Hematopoietic multipotent progenitor cell treated with erythropoietin and hydrocortisone succinate and interleukin-3 and kit ligand, for 17 days (in vitro differentiated cells): ENCODE measurements at regions not wholly inside any gene's neighbourhood (a gene's known extent, or its start where the extent isn't known, plus 50 kb on each side); places are given as distances from the start of the nearest gene placed in this dataset.
"Not testable (repeated sequence)": the region's sequence is repeated elsewhere in the genome, so short reads cannot be mapped to it uniquely, and the experiment has no call there.

Experiments
- DNase-seq: peaks from one replicate; pipeline ENCODE4 v3.0.0-alpha.2; 2015; ENCODE audit warnings: low spot score

DNA sequence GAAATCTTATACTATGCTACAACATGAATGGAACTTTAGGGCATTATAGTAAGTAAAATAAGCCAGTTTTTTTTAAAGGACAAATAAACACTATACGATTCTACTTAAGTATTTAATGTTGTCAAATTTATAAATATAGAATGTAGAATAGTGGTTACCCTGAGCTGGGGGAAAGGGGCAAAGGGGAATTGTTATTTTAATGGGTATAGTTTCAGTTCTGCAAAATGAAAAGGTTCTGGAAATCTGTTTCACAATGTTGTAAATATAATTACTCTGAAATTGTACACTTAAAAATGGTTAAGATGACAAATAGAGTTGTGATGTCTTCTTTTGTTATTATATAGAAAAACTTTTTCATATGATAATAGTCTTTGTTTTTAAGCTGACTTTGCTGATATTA is 366.3 kb downstream of the MRPL39 start:
- no peak for DNase-seq

DNA sequence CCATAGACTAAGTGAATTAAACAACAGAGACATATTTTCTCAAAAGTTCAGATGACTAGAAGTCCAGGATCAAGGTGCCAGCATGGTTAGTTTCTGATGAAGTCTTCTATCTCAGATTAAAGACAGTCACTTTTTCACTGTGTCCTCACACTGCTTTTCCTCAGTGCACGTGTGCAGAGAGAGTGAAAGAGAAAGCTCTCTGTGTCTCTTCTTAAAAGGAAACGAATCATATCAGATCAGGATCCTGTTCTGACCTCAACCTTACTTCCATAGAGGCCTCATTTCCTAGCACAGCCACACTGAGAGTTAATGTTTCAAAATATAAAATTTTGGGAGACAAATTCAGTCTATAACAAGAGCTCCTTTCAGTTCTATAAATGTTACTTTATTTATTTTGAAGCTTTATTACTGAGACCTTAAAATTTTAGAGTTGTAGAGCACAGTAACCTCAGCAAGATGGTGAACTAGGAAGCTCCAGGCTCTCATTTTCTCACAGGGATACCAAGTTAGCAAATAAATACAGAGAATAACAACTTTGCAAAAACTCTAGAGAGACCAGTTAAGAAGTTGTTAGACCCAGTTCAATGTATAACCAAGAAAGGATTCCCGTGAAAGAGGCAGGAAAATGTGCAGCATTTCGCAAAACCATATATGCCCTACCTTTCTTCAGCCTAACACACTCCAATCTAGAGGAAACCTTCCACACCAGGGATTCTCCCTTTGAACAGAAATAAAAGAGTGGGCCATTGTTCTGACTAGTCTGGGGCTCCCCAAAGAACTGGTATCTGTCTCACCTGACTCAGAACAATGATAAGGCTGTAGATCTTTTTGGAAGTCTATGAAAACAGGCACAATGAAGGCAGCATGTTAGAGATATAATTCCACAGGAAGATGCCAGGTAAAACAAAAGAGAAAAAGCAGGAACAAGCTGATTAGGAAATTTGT is 372.2 kb downstream of the MRPL39 start:
- DNase-seq = no peak

DNA sequence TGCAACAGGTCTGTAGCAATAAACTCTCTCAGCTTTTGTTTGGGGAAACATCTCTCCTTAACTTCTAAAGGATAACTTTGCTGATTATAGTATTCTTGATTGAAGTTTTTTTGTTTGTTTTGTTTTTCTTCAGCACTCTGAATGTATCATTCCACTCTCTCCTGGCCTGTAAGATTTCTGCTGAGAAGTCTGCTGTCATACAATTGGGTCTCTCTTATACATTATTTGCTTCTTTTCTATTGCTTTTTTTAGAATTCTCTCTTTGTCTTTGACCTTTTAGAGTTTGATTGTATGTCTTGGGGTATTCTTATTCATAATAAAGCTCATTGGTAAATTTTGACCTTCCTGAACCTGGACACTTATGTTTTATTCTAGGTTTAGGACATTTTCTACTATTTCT is 386.3 kb downstream of the MRPL39 start:
- DNase-seq = no peak

DNA sequence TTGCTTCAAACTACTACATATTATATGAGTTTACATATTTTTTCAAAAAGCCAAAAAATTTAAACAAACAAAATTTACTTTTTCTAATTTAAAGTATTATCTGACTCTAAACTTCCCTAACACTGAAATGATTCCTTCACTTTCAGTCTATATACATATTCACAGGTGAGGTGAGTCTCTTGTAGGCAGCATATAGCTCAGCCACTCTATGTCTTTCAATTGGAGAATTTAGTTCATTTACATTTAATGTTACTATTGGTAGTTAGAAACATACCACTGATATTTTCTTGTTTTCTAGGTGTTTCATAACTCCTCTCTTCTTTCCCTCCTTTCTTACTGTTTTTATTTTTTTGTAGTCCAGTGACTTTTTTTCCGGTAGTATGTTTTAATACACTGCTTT is 387.1 kb downstream of the MRPL39 start:
- DNase-seq = no peak

DNA sequence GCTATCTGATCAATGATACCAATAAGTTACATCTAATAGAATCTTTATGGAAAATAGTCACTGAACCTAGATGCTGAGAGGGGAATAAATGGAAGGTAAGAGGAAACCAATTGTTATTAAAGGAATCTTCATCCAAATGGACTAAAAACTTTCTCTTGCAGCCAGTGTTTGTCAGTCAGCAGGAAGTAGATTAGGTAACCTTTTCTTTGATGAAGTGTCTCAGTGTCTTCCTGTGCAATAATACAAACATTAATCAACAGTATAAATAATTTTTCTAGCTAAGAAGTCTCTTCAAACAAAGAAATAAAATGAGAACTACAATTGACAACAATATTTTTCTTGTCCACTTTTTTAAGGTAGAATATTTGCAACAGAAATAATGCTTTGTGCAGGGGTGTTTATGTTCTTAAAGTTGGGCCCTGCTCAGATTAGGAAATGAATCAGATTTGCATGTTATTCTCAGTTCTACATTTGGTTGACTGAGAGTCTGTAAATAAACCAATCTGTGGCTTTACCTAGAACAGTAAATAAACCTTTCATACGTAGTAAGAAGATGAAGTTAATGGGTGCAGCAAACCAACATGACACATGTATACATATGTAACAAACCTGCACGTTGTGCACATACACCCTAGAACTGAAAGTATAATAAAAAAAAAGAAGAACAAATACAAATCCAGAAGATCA is 391.4 kb downstream of the MRPL39 start:
- DNase-seq = no peak

DNA sequence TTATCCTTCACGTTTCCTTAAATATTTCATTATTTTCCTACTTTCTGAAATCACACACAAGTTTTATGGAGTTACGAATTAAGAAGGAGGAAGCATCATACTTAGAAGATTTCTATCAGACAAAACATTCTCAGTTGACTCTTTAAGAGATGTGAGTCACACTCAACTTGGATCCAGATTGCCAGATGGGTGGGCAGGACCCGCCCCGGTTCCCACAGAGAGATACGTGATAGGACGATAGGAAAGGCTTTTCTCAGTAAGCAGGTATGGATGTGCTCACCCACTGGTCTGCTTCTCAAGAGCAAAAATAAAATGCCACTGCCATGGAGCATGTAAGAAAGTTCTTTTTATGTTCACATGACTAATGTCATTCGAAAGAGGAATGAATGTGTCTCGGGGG is 392.6 kb downstream of the MRPL39 start:
- DNase-seq = no peak

DNA sequence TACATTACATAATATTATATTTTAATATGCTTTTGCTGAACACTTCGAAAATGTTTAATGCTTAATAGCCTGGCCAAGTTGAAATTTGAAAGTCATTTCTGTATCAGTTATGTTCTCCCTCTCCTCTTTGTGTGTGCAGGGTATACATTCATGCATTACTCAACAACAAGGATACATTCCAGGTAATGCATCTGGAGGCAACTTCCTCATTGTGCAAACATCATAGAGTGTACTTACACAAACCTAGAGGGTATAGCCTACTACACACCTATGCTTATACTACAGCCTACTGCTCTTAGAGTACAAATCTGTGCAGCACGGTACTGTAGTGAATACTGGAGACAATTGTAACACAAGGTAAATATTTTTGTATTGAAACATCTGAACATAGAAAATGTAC is 407.3 kb downstream of the MRPL39 start:
- DNase-seq = no peak

DNA sequence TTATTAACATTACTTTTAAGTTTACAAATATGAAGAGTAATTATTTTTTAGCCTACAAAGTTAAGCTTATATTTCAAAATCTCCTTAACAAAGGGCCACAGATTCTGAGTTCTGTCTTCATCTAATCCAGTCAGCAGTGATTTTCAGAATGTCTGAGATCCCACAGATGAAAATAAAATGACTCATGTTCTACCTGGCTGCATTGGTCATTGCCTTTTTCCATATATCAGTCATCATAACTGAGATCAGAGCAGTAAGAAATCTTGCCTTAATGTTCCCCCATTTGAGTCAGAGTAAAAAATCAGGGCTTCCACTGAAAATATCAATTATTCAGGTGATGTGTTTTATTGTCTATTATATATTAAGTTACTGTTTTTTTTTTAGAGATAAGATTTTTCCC is 416.1 kb downstream of the MRPL39 start:
- DNase-seq = no peak

DNA sequence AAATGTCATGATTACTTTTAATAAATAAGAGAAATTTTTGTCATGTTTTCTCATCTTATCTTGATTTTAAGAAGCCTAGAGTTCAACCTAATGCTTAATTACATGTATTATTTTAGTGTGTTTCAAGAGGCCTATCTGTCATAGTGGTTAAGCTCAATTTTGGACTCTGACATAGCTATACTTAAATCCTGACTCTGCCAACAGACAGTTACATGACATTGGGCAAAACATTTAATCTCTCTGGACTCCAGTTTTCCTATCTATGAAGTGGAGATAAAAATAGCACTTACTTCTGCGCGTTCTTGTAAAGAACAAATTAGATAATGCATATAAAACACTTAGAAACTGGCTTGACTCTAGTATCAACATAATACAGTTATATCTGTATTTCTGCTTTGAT is 417.8 kb downstream of the MRPL39 start:
- no peak for DNase-seq

DNA sequence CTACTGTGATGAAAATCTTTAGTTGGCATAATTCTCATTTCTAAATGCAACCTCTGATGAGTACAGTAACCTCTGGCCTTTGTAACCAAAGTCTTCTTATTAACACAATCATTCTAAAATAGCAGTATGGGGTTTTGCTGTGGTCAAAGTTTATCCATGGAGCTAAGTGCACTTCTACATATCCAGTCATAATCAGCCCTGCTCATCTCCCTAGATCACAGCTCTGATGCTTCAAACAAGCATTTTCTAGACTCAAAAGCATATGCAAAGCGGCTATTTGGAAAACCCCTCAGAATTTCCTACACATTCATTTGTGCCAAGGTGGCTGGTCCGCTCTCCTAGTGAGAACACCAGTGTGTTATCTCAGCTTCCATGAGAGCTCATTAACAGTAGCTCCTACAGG is 418.6 kb downstream of the MRPL39 start:
- no peak for DNase-seq

DNA sequence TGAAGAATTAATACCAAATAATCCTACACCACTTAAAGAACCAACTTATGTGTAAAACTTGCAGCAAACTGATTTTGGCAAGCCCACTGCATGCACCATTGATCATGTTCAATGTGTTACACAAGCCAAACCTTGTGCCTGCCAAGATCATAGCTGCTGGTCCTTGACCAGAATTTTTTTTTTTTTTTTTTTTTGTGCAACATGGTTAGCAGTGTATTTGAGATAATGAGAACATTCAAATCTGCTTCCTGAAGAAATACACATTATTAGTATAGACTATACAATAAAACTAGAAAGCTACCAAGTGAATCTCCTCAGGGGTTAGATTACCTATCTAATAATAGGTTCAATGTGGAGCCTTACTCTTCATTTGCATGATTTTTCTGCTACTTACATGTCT is 421.0 kb downstream of the MRPL39 start:
- no peak for DNase-seq

DNA sequence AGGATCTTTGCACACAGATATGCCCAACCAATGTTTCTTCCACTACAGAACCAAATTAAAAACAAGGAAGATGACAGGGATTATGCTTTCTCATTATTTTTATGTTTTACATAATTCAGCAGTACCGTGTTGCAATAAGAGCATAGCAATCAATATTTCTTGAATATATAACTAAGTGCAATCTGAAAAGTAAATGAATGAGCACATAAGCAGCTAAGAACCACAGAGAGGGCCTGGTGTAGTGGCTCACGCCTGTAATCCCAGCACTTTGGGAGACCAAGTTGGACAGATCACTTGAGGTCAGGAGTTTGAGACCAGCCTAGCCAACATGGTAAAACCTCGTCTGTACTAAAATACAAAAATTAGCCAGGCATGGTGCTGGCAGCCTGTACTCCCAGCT is 423.7 kb downstream of the MRPL39 start:
- no peak for DNase-seq

DNA sequence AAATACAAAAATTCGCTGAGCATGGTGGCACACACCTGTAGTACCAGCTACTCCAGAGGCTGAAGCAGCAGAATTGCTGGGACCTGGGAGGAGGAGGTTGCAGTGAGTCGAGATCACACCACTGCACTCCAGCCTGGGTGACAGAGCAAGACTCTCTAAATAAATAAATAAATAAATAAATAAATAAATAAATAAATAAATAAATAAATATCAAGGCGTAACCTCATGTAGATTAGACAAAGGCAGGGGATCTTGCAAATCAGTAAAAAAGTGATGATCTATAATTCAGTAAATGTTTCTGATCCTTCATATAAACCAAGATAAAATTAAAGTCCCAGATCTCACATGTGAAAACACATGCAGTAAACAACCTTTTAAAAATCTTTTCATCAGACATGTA is 425.6 kb downstream of the MRPL39 start:
- not testable (repeated sequence) for DNase-seq

DNA sequence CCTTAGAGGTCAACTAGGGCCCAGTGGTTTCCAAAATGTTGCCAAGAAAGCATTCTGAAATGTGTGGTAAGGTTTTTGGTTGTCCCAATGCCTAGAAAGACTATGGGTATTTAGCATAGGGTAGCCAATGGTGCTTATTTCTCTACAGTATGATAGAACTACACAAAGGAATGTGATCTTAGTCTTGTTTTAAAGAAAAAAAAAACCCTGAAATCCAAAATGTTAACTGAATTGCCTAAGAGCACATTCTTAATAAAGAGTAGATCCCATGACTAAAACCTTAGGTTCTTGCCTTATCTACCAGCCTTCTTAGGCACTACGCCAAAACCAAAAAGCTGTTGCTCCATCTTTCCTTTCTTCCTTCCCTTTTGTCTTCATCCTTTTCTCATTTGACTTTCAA is 428.2 kb downstream of the MRPL39 start:
- DNase-seq = no peak

DNA sequence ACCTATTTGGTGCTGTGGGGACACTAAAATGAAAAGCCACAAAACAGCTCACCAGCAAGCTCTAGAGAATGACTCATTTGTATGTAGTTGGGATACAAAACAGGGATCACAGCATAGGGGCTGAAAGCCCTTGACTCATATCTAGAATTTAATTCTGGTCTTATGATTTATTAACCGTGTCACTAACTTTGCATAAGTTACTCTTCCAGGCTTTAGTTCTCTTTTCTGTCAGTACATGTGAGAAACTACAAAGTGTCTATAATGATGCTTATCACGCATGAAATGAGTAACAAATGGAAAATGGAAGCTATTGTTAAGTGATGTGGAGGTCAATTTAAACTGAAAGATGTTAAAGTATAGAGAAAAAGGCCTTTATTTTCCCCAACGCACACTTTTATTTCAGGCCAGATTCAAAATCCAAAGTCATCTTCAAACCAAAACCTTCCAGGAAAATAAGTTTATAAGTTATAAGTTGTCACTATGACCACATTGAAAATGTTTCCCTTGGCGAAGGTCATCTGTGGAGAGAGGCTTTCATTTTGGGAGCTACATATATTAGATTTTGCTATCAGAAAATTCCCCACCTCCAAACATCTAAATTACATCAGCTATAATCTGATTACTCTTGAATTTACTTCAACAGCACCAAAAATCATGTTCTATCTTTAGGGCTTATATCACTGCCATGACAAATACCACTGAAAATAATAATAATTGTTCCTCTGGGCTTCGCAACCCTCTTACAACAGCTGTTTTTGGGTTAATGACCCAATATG is 430.5 kb downstream of the MRPL39 start:
- no peak for DNase-seq

DNA sequence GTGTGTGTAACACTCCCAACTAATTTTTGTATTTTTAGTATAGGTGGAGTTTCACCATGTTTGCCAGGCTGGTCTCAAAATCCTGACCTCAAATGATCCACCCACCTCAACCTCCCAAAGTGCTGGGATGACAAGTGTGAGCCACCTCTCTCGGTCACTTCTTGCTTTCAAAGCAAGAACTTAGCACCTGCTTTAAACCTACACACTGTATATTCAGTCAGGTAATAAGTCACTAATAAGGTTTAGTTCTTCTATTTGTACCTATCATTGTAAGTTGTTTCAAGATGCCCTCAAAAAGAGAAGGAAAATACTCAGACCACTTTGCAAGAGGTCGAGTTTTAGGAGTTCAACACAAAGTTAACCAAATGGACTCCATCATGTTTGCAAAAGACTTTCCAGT is 431.3 kb downstream of the MRPL39 start:
- no peak for DNase-seq

DNA sequence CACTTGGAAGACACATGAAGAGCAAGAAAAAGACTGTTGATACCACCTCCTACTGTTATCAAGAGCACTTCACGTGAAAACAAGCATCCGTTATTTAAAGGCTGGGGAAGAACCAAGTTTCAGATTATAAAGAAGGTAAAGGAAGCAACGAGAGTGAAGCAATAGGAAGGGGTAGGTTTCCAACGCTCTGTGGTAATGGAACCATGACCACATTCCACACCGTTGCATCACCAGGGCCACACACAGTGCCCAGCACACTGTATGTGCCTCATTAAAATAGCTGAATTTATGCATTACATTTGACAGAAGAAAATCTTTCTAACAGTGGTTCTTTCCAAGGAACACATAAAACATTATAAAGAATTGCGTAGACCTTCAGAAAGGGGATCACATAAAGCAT is 435.8 kb downstream of the MRPL39 start:
- DNase-seq = no peak

DNA sequence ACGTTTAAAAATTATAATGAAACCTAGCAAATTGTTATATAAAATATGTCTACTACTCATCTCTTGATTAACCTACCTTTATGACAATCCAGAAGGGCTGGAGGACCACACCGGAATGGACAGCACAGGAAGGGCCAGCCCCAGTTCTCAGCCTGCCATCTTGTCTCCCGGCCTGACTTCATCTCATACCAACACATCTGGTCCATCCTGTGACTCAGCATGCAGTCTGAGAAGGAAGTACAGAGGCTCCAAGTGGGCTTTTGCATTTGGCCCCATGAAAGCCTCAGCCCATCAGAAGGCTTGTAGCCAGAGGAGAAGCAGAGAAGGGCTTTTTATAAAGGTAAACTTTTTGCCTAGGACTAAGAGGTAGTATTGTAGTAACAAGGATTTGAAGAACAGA is 436.6 kb downstream of the MRPL39 start:
- no peak for DNase-seq

DNA sequence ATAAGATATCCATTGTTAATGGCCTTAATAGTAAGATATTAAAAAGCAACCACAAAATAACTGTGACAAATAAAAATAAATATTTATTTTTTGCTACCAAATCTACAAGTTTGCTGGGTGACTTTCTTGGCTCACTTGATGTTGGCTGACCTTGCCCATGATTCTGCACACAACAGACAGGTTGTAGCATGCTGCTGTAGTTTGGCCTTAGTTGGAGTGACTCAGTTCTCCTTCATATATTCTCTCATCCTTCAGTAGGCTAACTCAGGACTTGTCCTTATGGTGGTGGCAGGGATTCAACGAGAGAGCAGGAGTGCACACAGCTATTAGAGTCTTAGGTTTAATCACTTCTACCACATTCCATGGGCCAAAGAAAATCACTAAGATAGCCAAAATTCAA is 437.9 kb downstream of the MRPL39 start:
- no peak for DNase-seq

DNA sequence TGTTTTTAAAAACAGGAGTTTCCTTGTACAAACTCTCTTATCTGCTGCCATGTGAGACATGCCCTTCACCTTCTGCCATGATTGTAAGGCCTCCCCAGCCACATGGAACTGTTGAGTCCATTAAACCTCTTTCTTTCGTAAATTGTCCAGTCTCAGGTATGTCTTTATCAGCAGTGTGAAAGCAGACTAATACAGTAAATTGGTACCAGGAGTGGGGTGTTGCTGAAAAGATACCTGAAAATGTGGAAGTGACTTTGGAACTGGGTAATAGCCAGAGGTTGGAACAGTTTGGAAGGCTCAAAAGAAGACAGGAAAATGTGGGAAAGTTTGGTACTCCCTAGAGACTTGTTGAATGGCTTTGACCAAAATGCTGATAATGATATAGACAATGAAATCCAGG is 440.4 kb downstream of the MRPL39 start:
- not testable (repeated sequence) for DNase-seq

DNA sequence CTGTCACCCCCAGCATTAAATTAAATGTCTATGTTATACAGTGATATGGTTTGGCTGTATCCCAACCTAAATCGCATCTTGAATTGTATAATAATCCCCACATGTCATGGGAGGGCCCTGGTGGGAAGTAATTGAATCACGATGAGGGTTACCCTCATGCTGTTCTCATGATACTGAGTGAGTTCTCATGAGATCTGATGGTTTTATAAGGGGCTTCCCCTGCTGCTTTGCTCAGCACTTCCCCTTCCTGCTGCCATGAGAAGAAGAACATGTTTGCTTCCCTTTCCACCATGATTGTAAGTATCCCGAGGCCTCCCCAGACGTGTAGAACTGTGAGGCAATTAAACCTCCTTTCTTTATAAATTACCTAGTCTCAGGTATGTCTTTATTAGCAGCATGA is 445.7 kb downstream of the MRPL39 start:
- no peak for DNase-seq

DNA sequence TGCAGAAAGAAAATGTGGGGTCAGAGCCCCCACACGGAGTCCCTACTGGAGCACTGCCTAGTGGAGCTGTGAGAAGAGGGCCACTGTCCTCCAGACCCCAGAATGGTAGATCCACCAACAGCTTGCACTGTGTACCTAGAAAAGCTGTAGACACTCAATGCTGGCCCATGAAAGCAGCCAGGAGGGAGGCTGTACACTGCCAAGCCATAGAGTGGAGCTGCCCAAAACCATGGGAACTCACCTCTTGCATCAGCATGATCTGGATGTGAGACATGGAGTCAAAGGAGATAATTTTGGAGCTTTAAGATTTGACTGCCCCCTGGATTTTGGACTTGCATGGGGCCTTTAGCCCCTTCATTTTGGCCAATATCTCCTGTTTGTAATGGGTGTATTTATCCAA is 452.3 kb downstream of the MRPL39 start:
- not testable (repeated sequence) for DNase-seq

DNA sequence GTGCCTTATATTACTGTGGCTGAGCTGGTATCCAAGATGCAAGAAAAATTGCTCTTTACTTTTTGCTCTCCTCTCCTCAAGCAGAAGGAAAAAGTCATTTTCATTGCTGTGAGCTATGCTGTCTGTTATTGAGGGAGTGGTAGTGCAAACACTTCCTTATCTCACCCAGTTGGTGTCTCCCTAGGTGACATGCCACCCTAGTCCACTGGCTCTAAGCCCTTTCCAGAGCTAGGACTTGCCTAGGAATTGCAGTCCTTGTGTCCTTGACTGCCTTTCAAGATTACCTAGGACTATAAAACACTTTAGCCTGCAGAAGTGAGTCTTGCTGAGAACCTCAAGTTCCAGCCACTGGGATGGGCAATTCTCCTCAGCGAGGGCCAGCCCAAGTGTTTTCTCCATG is 458.3 kb downstream of the MRPL39 start:
- DNase-seq = no peak
